Lower leg skin (tissue), 3 donors: ENCODE measurements at regions not wholly inside any gene's neighbourhood (a gene's known extent, or its start where the extent isn't known, plus 50 kb on each side); places are given as distances from the start of the nearest gene placed in this dataset.

Experiments
- CTCF ChIP-seq, 3 donors: fragments of 450-650 bp; IDR thresholded peaks; one replicate each; pipeline ENCODE4 v1.5.1; 2016; ENCODE audit warnings: antibody characterized with exemption in 3 of 3, mild to moderate bottlenecking in 3 of 3, moderate library complexity in 2 of 3
- POLR2A ChIP-seq, 2 donors: fragments of 450-650 bp; IDR thresholded peaks; one replicate each; pipeline ENCODE4 v1.6.1; 2016 to 2017; ENCODE audit warnings: antibody characterized with exemption in 2 of 2, mild to moderate bottlenecking in 1 of 2, moderate library complexity in 1 of 2

GRCh38 chr19:27392027-27392632, 1820.8 kb downstream of the UQCRFS1 start:
- no peak for TF ChIP-seq CTCF (IDR thresholded peaks at IDR 0.05)
- no peak for TF ChIP-seq POLR2A (IDR thresholded peaks at IDR 0.05)
